ENCODE measurements at regions not wholly inside any gene's neighbourhood (a gene's known extent, or its start where the extent isn't known, plus 50 kb on each side); places are given as distances from the start of the nearest gene placed in this dataset.
"Not testable (repeated sequence)": the region's sequence is repeated elsewhere in the genome, so short reads cannot be mapped to it uniquely, and the experiment has no call there.

DNA sequence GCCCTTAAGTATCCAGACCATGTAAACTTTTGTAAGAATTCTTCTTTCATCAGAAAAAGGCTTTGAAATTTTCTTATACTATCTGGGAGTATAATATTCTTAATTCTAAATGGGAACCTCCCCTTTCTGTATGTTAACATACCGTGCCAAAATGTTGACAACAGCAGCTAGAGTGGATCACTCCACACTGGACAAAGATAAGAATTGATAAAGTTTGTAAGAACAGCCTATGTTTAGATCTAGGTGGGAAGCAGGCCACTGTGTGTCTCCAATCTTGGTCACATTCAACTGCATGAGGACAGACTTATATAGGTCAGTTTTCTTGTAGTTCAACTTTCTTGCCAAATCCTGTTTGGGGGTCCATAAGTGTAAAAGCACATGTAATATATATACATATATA is 235.7 kb downstream of the RPIA start:
- TF ChIP-seq, protein P1, sequence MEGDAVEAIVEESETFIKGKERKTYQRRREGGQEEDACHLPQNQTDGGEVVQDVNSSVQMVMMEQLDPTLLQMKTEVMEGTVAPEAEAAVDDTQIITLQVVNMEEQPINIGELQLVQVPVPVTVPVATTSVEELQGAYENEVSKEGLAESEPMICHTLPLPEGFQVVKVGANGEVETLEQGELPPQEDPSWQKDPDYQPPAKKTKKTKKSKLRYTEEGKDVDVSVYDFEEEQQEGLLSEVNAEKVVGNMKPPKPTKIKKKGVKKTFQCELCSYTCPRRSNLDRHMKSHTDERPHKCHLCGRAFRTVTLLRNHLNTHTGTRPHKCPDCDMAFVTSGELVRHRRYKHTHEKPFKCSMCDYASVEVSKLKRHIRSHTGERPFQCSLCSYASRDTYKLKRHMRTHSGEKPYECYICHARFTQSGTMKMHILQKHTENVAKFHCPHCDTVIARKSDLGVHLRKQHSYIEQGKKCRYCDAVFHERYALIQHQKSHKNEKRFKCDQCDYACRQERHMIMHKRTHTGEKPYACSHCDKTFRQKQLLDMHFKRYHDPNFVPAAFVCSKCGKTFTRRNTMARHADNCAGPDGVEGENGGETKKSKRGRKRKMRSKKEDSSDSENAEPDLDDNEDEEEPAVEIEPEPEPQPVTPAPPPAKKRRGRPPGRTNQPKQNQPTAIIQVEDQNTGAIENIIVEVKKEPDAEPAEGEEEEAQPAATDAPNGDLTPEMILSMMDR (IDR thresholded peaks at IDR 0.05; ENCODE audit: low read depth, low read length), result no peak
- no peak overlapping the region for H3K4me3 ChIP-seq (replicated peaks in 1 of 2; ENCODE audit: low read depth in 2 of 2, low read length in 2 of 2)
- no peak for DNase-seq (ENCODE audit: low read depth in 2 of 2)

GRCh38 chr2:88930659-88931058 is 239.2 kb downstream of the RPIA start:
- H3K4me3 ChIP-seq (replicated peaks in 1 of 2; ENCODE audit: low read depth in 2 of 2, low read length in 2 of 2), result no peak overlapping the region
- DNase-seq (ENCODE audit: low read depth in 2 of 2), result no peak
- TF ChIP-seq, protein P1 (IDR thresholded peaks at IDR 0.05; ENCODE audit: low read depth, low read length), result no peak

- TF ChIP-seq, protein P1 (IDR thresholded peaks at IDR 0.05; ENCODE audit: low read depth, low read length), result no peak
- DNase-seq (ENCODE audit: low read depth in 2 of 2), result no peak
- no peak overlapping the region for H3K4me3 ChIP-seq (replicated peaks in 1 of 2; ENCODE audit: low read depth in 2 of 2, low read length in 2 of 2)
Measured at GRCh38 chr2:88932686-88933085, 241.2 kb downstream of the RPIA start.

DNA sequence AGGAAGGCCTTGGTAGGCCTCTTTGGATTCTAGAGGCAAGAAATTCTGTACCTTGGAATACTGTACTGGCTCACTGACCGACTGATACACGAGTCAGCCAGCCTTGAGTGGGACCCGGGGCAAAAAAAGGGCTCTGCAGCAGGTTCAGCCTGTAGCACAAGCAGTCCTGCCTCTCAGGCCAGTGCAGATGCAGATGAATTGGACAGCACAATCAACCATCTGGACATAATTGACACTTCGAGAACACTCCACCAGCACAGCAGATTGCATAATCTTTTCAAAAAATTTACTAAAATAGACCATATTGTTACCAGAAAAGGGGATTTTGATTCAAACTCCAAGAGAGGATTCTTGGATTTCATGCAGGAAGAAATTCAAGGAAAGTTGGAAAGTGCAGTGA is 241.6 kb downstream of the RPIA start:
- TF ChIP-seq, protein P1 (IDR thresholded peaks at IDR 0.05; ENCODE audit: low read depth, low read length), result no peak
- H3K4me3 ChIP-seq (replicated peaks in 1 of 2; ENCODE audit: low read depth in 2 of 2, low read length in 2 of 2), result no peak overlapping the region
- DNase-seq (ENCODE audit: low read depth in 2 of 2), result no peak

- peak in 1 of 2 donors; percentile 6 for DNase-seq (ENCODE audit: low read depth in 2 of 2)
- no peak overlapping the region for H3K4me3 ChIP-seq (replicated peaks in 1 of 2; ENCODE audit: low read depth in 2 of 2, low read length in 2 of 2)
- TF ChIP-seq, protein P1 (IDR thresholded peaks at IDR 0.05; ENCODE audit: low read depth, low read length), result no peak
Measured at GRCh38 chr2:88933980-88934379, 242.5 kb downstream of the RPIA start.

- peak in 1 of 2 donors; percentile 8 for DNase-seq (ENCODE audit: low read depth in 2 of 2)
- not testable (repeated sequence) for H3K4me3 ChIP-seq (replicated peaks in 1 of 2; ENCODE audit: low read depth in 2 of 2, low read length in 2 of 2)
Measured at GRCh38 chr2:88941178-88941577, 249.7 kb downstream of the RPIA start.

GRCh38 chr2:88942798-88943197 is 251.3 kb downstream of the RPIA start:
- H3K4me3 ChIP-seq (replicated peaks in 1 of 2; ENCODE audit: low read depth in 2 of 2, low read length in 2 of 2), result no peak overlapping the region
- TF ChIP-seq, protein P1 (IDR thresholded peaks at IDR 0.05; ENCODE audit: low read depth, low read length), result no peak
- no peak for DNase-seq (ENCODE audit: low read depth in 2 of 2)

All from cardiac fibroblast (primary cell).